SK-N-SH (cell line): ENCODE measurements at regions not wholly inside any gene's neighbourhood (a gene's known extent, or its start where the extent isn't known, plus 50 kb on each side); places are given as distances from the start of the nearest gene placed in this dataset.

Experiments
- CHD2 ChIP-seq: fragments of 150-350 bp; IDR thresholded peaks from 2 replicates; pipeline ENCODE4 v1.6.1; 2018; ENCODE audit warnings: low read length; ENCODE audit not compliant: partially characterized antibody
- EP300 ChIP-seq, 2 experiments: IDR thresholded peaks; 2 replicates each; pipeline versions ENCODE4 v1.4.0 to v1.6.1; 2012; ENCODE audit warnings: borderline replicate concordance in 1 of 2, low read depth in 1 of 2, low read length in 1 of 2
- GABPA ChIP-seq: IDR thresholded peaks from 2 replicates; pipeline ENCODE4 v1.4.0; 2012; ENCODE audit warnings: low read depth, mild to moderate bottlenecking
- GATA2 ChIP-seq: sonication (generic); formaldehyde crosslinking; IDR thresholded peaks from 2 replicates; pipeline ENCODE4 v1.5.0; 2020; ENCODE audit warnings: mild to moderate bottlenecking, missing genetic modification reagents
- NFIC ChIP-seq: IDR thresholded peaks from 2 replicates; pipeline ENCODE4 v1.4.0; 2012; ENCODE audit warnings: borderline replicate concordance
- RAD21 ChIP-seq: IDR thresholded peaks from 2 replicates; pipeline ENCODE4 v1.6.1; 2012; ENCODE audit warnings: mild to moderate bottlenecking, low read length
- YY1 ChIP-seq: IDR thresholded peaks from 2 replicates; pipeline ENCODE4 v1.4.0; 2012; ENCODE audit warnings: low read depth, mild to moderate bottlenecking
- TF ChIP-seq, protein P1 (sequence below): fragments of 200-600 bp; sonication (generic); IDR thresholded peaks from 2 replicates; pipeline ENCODE4 v1.6.1; 2017; ENCODE audit warnings: antibody characterized with exemption, mild to moderate bottlenecking, moderate library complexity
- TF ChIP-seq, protein P2 (sequence below): IDR thresholded peaks from 2 replicates; pipeline ENCODE4 v1.6.1; 2012; ENCODE audit warnings: mild to moderate bottlenecking, low read depth, low read length, moderate library complexity

DNA sequence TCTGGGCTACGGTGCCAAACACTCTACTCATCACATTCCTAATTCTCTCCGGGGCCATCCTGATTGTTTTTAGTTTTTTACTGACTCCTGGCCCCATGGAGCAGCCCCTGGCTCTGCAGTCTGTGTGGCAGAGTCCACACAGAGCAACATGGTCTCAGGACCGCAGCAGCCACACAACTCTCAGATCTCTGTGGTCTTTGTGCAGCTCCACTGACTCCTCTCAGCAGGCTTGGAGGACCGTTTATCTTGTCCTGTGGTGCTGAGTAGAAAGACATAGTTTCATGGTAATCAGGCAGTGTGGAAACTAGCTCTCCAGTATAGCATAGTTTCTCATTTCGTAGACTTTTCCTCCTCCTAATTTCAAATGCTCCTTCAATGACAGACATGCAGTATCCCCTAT, 168.4 kb downstream of the EDN1 start:
- TF ChIP-seq CHD2 (no peak), NFIC (no peak), RAD21 (no peak), GATA2 (CRISPR knock-in tag) (no peak), YY1 (no peak), EP300 (IDR thresholded peaks at IDR 0.05; ENCODE audit: borderline replicate concordance in 1 of 2, low read depth in 1 of 2, low read length in 1 of 2) (no peak), GABPA (no peak)
- TF ChIP-seq, protein P1, sequence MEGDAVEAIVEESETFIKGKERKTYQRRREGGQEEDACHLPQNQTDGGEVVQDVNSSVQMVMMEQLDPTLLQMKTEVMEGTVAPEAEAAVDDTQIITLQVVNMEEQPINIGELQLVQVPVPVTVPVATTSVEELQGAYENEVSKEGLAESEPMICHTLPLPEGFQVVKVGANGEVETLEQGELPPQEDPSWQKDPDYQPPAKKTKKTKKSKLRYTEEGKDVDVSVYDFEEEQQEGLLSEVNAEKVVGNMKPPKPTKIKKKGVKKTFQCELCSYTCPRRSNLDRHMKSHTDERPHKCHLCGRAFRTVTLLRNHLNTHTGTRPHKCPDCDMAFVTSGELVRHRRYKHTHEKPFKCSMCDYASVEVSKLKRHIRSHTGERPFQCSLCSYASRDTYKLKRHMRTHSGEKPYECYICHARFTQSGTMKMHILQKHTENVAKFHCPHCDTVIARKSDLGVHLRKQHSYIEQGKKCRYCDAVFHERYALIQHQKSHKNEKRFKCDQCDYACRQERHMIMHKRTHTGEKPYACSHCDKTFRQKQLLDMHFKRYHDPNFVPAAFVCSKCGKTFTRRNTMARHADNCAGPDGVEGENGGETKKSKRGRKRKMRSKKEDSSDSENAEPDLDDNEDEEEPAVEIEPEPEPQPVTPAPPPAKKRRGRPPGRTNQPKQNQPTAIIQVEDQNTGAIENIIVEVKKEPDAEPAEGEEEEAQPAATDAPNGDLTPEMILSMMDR, result no peak
- TF ChIP-seq, protein P2, sequence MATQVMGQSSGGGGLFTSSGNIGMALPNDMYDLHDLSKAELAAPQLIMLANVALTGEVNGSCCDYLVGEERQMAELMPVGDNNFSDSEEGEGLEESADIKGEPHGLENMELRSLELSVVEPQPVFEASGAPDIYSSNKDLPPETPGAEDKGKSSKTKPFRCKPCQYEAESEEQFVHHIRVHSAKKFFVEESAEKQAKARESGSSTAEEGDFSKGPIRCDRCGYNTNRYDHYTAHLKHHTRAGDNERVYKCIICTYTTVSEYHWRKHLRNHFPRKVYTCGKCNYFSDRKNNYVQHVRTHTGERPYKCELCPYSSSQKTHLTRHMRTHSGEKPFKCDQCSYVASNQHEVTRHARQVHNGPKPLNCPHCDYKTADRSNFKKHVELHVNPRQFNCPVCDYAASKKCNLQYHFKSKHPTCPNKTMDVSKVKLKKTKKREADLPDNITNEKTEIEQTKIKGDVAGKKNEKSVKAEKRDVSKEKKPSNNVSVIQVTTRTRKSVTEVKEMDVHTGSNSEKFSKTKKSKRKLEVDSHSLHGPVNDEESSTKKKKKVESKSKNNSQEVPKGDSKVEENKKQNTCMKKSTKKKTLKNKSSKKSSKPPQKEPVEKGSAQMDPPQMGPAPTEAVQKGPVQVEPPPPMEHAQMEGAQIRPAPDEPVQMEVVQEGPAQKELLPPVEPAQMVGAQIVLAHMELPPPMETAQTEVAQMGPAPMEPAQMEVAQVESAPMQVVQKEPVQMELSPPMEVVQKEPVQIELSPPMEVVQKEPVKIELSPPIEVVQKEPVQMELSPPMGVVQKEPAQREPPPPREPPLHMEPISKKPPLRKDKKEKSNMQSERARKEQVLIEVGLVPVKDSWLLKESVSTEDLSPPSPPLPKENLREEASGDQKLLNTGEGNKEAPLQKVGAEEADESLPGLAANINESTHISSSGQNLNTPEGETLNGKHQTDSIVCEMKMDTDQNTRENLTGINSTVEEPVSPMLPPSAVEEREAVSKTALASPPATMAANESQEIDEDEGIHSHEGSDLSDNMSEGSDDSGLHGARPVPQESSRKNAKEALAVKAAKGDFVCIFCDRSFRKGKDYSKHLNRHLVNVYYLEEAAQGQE, result no peak
